ENCODE measurements at regions not wholly inside any gene's neighbourhood (a gene's known extent, or its start where the extent isn't known, plus 50 kb on each side); places are given as distances from the start of the nearest gene placed in this dataset.

DNA sequence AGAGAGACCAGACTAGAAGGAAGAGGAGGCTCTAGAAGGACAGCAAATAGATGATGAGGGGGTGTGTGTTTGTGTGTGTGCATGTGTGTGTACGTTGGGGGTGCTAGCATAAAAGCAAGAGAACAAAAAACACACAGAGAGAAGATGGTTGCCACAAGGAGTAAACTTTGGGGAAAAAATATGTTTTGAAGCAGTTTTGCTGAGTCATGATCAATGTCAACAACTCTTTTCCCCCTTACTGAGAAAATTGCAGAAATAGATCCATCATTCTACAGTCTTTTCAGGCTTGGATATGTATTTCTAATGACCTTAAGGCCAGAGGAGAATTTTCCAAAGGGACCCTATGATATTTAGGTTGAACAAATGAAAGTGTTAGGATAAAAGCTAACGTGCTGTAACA lies 89.0 kb upstream of the NHS start:
- TF ChIP-seq POLR2A (IDR thresholded peaks at IDR 0.05; ENCODE audit: low read length) (no peak), GATA1 (IDR thresholded peaks at IDR 0.05; ENCODE audit: low read depth, low read length) (no peak)

All from erythroblast (primary cell).